DOHH2 (cell line): ENCODE measurements at regions not wholly inside any gene's neighbourhood (a gene's known extent, or its start where the extent isn't known, plus 50 kb on each side); places are given as distances from the start of the nearest gene placed in this dataset.
"Not testable (repeated sequence)": the region's sequence is repeated elsewhere in the genome, so short reads cannot be mapped to it uniquely, and the experiment has no call there.

Experiments
- H3F3A ChIP-seq: fragments of 200-600 bp; sonication (generic), shearing (Covaris generic); 2 replicates; pipeline ENCODE4 v1.6.0; 2016; ENCODE audit warnings: antibody characterized with exemption, mild to moderate bottlenecking; ENCODE audit not compliant: control insufficient read depth, insufficient read depth
- H3K27ac ChIP-seq: fragments of 200-600 bp; sonication (generic); 2 replicates; pipeline ENCODE4 v1.5.1; 2014; ENCODE audit warnings: low read depth, mild to moderate bottlenecking, low read length, moderate library complexity
- H3K27me3 ChIP-seq: fragments of 200-600 bp; sonication (generic); 2 replicates; pipeline ENCODE4 v1.6.1; 2014; ENCODE audit warnings: mild to moderate bottlenecking, low read length, mixed read lengths; ENCODE audit not compliant: control insufficient read depth
- H3K36me3 ChIP-seq: fragments of 200-600 bp; sonication (generic); 2 replicates; pipeline ENCODE4 v1.6.1; 2014; ENCODE audit warnings: mild to moderate bottlenecking, low read length, moderate library complexity, mixed read lengths; ENCODE audit not compliant: control insufficient read depth
- H3K4me1 ChIP-seq: fragments of 200-600 bp; sonication (generic); 2 replicates; pipeline ENCODE4 v1.6.1; 2014; ENCODE audit warnings: mild to moderate bottlenecking, low read length, mixed read lengths; ENCODE audit not compliant: control insufficient read depth
- H3K4me2 ChIP-seq: fragments of 200-600 bp; sonication (generic); 2 replicates; pipeline ENCODE4 v1.6.0; 2014; ENCODE audit warnings: mild to moderate bottlenecking, low read length, moderate library complexity
- H3K4me3 ChIP-seq: fragments of 200-600 bp; sonication (generic); 2 replicates; pipeline ENCODE4 v1.5.1; 2014; ENCODE audit warnings: mild to moderate bottlenecking, low read length, mixed read lengths
- H3K79me2 ChIP-seq: fragments of 200-600 bp; sonication (generic); 2 replicates; pipeline ENCODE4 v1.6.1; 2014; ENCODE audit warnings: mild to moderate bottlenecking, low read length, mixed read lengths; ENCODE audit not compliant: control insufficient read depth
- H3K9me2 ChIP-seq: fragments of 200-600 bp; sonication (generic); replicated peaks from 2 replicates; pipeline ENCODE4 v1.6.1; 2014; ENCODE audit warnings: mild to moderate bottlenecking, low read length, mixed read lengths; ENCODE audit not compliant: control insufficient read depth
- H3K9me3 ChIP-seq: fragments of 200-600 bp; sonication (generic); 2 replicates; pipeline ENCODE4 v1.6.1; 2014; ENCODE audit warnings: antibody characterized with exemption, low read length, mixed read lengths; ENCODE audit not compliant: control insufficient read depth, insufficient read depth
- H4K20me1 ChIP-seq: fragments of 200-600 bp; sonication (generic); 2 replicates; pipeline ENCODE4 v1.6.0; 2014; ENCODE audit warnings: low read depth, mild to moderate bottlenecking, antibody characterized with exemption, low read length, moderate library complexity; ENCODE audit not compliant: control insufficient read depth, insufficient read depth
- CTCF ChIP-seq: fragments of 200-600 bp; sonication (generic); IDR thresholded peaks from one replicate; pipeline ENCODE4 v1.5.1; 2014; ENCODE audit warnings: antibody characterized with exemption, mild to moderate bottlenecking, low read depth, low read length; ENCODE audit not compliant: poor library complexity, severe bottlenecking
- EZH2phosphoT487 ChIP-seq: fragments of 200-600 bp; sonication (generic); IDR thresholded peaks from 2 replicates; pipeline ENCODE4 v1.6.1; 2017; ENCODE audit warnings: borderline replicate concordance, mild to moderate bottlenecking, antibody characterized with exemption, low read length, moderate library complexity, mixed read lengths

DNA sequence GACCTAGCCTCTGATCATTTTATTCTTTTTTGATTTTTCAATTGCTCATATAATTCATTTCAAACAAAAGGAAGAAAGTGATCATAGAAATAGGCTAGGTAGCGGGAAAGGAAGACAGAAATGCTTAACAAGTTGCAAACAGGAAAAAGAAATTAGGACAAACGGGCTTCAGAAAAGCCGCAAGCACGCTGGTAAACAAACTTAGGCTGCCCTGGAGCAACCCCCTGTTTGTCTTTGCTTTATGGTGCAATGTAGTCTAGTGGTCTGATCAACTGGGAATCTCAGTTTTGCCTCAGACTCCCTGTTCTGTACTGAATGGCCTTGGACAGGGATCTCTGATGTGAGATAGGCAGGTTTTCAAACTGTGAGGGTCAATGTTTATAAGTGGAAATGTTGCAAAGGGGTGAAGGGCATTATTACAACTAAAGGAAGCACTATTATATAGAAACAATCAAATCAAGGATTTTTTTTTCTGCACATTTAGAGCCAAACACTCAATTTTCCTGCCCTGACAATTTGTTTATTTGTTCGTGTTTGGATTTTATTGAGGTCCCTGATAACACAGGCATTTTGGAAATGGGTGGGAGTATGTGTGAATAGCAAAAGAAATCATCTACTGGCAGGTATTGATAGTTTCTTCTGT, 146.8 kb upstream of the NRIP1 start:
- no peak for TF ChIP-seq EZH2phosphoT487
- no peak for TF ChIP-seq CTCF
- Histone ChIP-seq H3K9me3 (no peaks in the 10 kb centered on the region), H3K27me3 (no peaks in the 10 kb centered on the region), H3F3A (no peaks in the 10 kb centered on the region), H3K27ac (no peak overlapping the region), H3K4me2 (no peak overlapping the region), H3K4me3 (no peak overlapping the region), H3K79me2 (no peaks in the 10 kb centered on the region), H4K20me1 (no peaks in the 10 kb centered on the region), H3K4me1 (no peaks in the 10 kb centered on the region), H3K36me3 (no peaks in the 10 kb centered on the region), H3K9me2 (no peaks in the 10 kb centered on the region)

GRCh38 chr21:15212206-15212605, 147.4 kb upstream of the NRIP1 start:
- Histone ChIP-seq H3K4me3 (no peak overlapping the region), H3K27me3 (no peaks in the 10 kb centered on the region), H3K9me2 (no peaks in the 10 kb centered on the region), H3K9me3 (no peaks in the 10 kb centered on the region), H3K79me2 (no peaks in the 10 kb centered on the region), H3F3A (no peaks in the 10 kb centered on the region), H3K36me3 (no peaks in the 10 kb centered on the region), H3K4me2 (no peak overlapping the region), H3K27ac (no peak overlapping the region), H4K20me1 (no peaks in the 10 kb centered on the region), H3K4me1 (no peaks in the 10 kb centered on the region)
- TF ChIP-seq EZH2phosphoT487 (no peak), CTCF (no peak)

DNA sequence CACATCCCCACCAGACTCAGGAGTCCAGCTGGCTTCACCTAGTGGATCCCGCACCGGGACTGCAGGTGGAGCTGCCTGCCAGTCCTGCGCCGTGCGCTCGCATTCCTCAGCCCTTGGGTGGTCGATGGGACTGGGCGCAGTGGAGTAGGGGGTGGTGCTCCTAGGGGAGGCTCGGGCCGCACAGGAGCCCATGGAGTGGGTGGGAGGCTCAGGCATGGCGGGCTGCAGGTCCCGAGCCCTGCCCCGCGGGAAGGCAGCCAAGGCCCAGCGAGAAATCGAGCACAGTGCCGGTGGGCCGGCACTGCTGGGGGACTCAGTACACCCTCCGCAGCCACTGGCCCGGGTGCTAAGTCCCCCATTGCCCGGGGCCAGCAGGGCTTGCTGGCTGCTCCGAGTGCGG, 153.7 kb upstream of the NRIP1 start:
- not testable (repeated sequence) for H3K4me3 ChIP-seq

DNA sequence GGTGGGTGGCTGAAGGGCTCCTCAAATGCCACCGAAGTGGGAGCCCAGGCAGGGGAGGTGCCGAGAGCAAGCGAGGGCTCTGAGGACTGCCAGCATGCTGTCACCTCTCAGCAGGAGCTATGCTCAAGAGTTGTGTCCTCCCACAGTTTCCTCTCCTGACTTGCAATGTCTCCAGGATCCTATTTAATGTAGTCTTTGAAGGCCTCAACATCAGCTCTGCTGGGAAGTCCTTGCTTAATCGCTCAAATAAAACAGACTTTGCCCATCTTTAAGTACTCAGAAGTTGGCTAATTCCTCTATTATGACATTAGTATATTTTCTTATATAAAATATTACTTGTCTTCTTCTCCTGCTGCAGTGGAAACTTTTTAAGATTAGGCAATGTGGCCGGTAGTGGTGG, 154.2 kb upstream of the NRIP1 start:
- no peaks in the 10 kb centered on the region for H3K9me3 ChIP-seq
- no peak overlapping the region for H3K4me3 ChIP-seq
- no peaks in the 10 kb centered on the region for H4K20me1 ChIP-seq
- no peaks in the 10 kb centered on the region for H3K79me2 ChIP-seq
- no peaks in the 10 kb centered on the region for H3K9me2 ChIP-seq
- no peaks in the 10 kb centered on the region for H3K4me1 ChIP-seq
- TF ChIP-seq CTCF (no peak), EZH2phosphoT487 (no peak)
- no peak overlapping the region for H3K27ac ChIP-seq
- no peaks in the 10 kb centered on the region for H3K27me3 ChIP-seq
- H3K36me3 ChIP-seq = no peaks in the 10 kb centered on the region
- no peaks in the 10 kb centered on the region for H3F3A ChIP-seq
- no peak overlapping the region for H3K4me2 ChIP-seq

More for the DNA sequence above, 153.7 kb upstream of the NRIP1 start:
- not testable (repeated sequence) for H3F3A ChIP-seq, H3K4me2 ChIP-seq, H3K27me3 ChIP-seq, H3K4me1 ChIP-seq, H4K20me1 ChIP-seq, H3K27ac ChIP-seq, H3K36me3 ChIP-seq, H3K9me2 ChIP-seq, H3K79me2 ChIP-seq, H3K9me3 ChIP-seq
